GM19240 (cell line): ENCODE measurements at regions not wholly inside any gene's neighbourhood (a gene's known extent, or its start where the extent isn't known, plus 50 kb on each side); places are given as distances from the start of the nearest gene placed in this dataset.
"Not testable (repeated sequence)": the region's sequence is repeated elsewhere in the genome, so short reads cannot be mapped to it uniquely, and the experiment has no call there.

Experiments
- DNase-seq: peaks from one replicate; pipeline ENCODE4 v3.0.0; 2011; ENCODE audit warnings: low spot score; ENCODE audit not compliant: insufficient read length

- DNase-seq: no peak
Observed at GRCh38 chr2:2646433-2647051, 315.5 kb upstream of the MYT1L start.

- no peak for DNase-seq
Observed at GRCh38 chr2:2645162-2645855, 314.2 kb upstream of the MYT1L start.

- not testable (repeated sequence) for DNase-seq
Observed at GRCh38 chr2:2644751-2645150, 313.7 kb upstream of the MYT1L start.

- no peak for DNase-seq
Observed at GRCh38 chr2:2644040-2644439, 313.0 kb upstream of the MYT1L start.

- DNase-seq: no peak
Observed at GRCh38 chr2:2642906-2643890, 312.1 kb upstream of the MYT1L start.

- DNase-seq: no peak
Observed at GRCh38 chr2:2641541-2642410, 310.7 kb upstream of the MYT1L start.

- DNase-seq: no peak
Observed at GRCh38 chr2:2640818-2641217, 309.7 kb upstream of the MYT1L start.

- DNase-seq: no peak
Observed at GRCh38 chr2:2640371-2640770, 309.3 kb upstream of the MYT1L start.

GRCh38 chr2:2639251-2640139, 308.4 kb upstream of the MYT1L start:
- no peak for DNase-seq

GRCh38 chr2:2638547-2639220, 307.6 kb upstream of the MYT1L start:
- DNase-seq: no peak

GRCh38 chr2:2636813-2637212, 305.7 kb upstream of the MYT1L start:
- no peak for DNase-seq

GRCh38 chr2:2635025-2635528, 304.0 kb upstream of the MYT1L start:
- no peak for DNase-seq

- DNase-seq: no peak
Observed at GRCh38 chr2:2633017-2633416, 301.9 kb upstream of the MYT1L start.

GRCh38 chr2:2623939-2624338, 292.9 kb upstream of the MYT1L start:
- no peak for DNase-seq

- DNase-seq: no peak
Observed at GRCh38 chr2:2621855-2622254, 290.8 kb upstream of the MYT1L start.

GRCh38 chr2:2620604-2621003, 289.5 kb upstream of the MYT1L start:
- DNase-seq: no peak

GRCh38 chr2:2619995-2620394, 288.9 kb upstream of the MYT1L start:
- DNase-seq: no peak

- no peak for DNase-seq
Observed at GRCh38 chr2:2614452-2614851, 283.4 kb upstream of the MYT1L start.
